ENCODE measurements at regions not wholly inside any gene's neighbourhood (a gene's known extent, or its start where the extent isn't known, plus 50 kb on each side); places are given as distances from the start of the nearest gene placed in this dataset.

GRCh38 chr1:234542211-234542850, 63.4 kb upstream of the TARBP1 start:
- no peak for TF ChIP-seq CTCF (IDR thresholded peaks at IDR 0.05)
- Histone ChIP-seq H3K27me3 (no peaks in the 10 kb centered on the region), H3K27ac (no peak overlapping the region), H3K9me3 (no peaks in the 10 kb centered on the region), H3K36me3 (no peaks in the 10 kb centered on the region), H3K4me3 (no peak overlapping the region), H3K4me1 (peaks cover 23% of the 10 kb centered on the region), H3K9ac (ENCODE audit: low read depth in 2 of 2, low read length in 2 of 2) (no peak overlapping the region)
- intact Hi-C loops (cut with DNase I): no loop called here
- no peak for DNase-seq

GRCh38 chr1:234541286-234541975, 62.5 kb upstream of the TARBP1 start:
- no peak overlapping the region for H3K4me3 ChIP-seq
- intact Hi-C loops (cut with DNase I): no loop called here
- TF ChIP-seq CTCF (IDR thresholded peaks at IDR 0.05): no peak
- H3K36me3 ChIP-seq: no peaks in the 10 kb centered on the region
- no peak overlapping the region for H3K9ac ChIP-seq (ENCODE audit: low read depth in 2 of 2, low read length in 2 of 2)
- no peak for DNase-seq
- no peaks in the 10 kb centered on the region for H3K27me3 ChIP-seq
- H3K4me1 ChIP-seq: peaks cover 27% of the 10 kb centered on the region
- H3K27ac ChIP-seq: no peak overlapping the region
- H3K9me3 ChIP-seq: no peaks in the 10 kb centered on the region

DNA sequence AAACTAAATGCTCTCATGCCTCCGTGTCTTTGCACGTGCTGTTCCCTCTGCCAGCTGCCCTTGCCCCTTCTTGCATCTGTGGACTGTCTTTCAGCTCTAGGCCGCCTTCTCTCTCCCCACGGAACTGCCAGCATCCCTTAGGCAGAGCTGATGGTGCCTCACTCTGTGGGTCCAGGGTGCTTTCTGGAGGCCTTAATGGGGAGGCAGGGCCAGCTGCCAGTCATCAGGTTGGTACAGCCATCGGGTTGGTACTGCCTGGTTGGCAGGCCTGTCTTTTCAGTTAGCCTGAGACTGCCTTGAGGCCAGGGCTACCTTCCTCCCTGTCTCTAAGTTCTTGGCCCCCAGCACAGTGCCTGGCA, 61.4 kb upstream of the TARBP1 start:
- Histone ChIP-seq H3K9me3 (no peaks in the 10 kb centered on the region), H3K4me1 (peaks cover 22% of the 10 kb centered on the region), H3K27ac (no peak overlapping the region), H3K27me3 (no peaks in the 10 kb centered on the region), H3K36me3 (no peaks in the 10 kb centered on the region), H3K4me3 (no peak overlapping the region), H3K9ac (ENCODE audit: low read depth in 2 of 2, low read length in 2 of 2) (no peak overlapping the region)
- DNase-seq: no peak
- TF ChIP-seq CTCF (IDR thresholded peaks at IDR 0.05): no peak
- intact Hi-C loops (cut with DNase I): no loop called here

- H3K4me3 ChIP-seq: no peak overlapping the region
- no peak overlapping the region for H3K27ac ChIP-seq
- H3K4me1 ChIP-seq: peaks cover 19% of the 10 kb centered on the region
- H3K9me3 ChIP-seq: no peaks in the 10 kb centered on the region
- DNase-seq: no peak
- no peaks in the 10 kb centered on the region for H3K36me3 ChIP-seq
- TF ChIP-seq CTCF (IDR thresholded peaks at IDR 0.05): no peak
- no peaks in the 10 kb centered on the region for H3K27me3 ChIP-seq
- no peak overlapping the region for H3K9ac ChIP-seq (ENCODE audit: low read depth in 2 of 2, low read length in 2 of 2)
- intact Hi-C loops (cut with DNase I): no loop called here
These were observed 60.9 kb upstream of the TARBP1 start for GRCh38 chr1:234539666-234540403.

GRCh38 chr1:234538930-234539649, 60.1 kb upstream of the TARBP1 start:
- H3K27ac ChIP-seq: peak overlapping the region; percentile 55
- no peaks in the 10 kb centered on the region for H3K27me3 ChIP-seq
- intact Hi-C loops (cut with DNase I): no loop called here
- no peak overlapping the region for H3K4me3 ChIP-seq
- TF ChIP-seq CTCF (IDR thresholded peaks at IDR 0.05): no peak
- H3K4me1 ChIP-seq: peaks cover 26% of the 10 kb centered on the region
- peak overlapping the region in 1 of 2 donors; percentile 52 for H3K9ac ChIP-seq (ENCODE audit: low read depth in 2 of 2, low read length in 2 of 2)
- no peak for DNase-seq
- H3K36me3 ChIP-seq: no peaks in the 10 kb centered on the region
- H3K9me3 ChIP-seq: no peaks in the 10 kb centered on the region
